ENCODE measurements at regions not wholly inside any gene's neighbourhood (a gene's known extent, or its start where the extent isn't known, plus 50 kb on each side); places are given as distances from the start of the nearest gene placed in this dataset.

- no peak for TF ChIP-seq CHD7 (IDR thresholded peaks at IDR 0.05; ENCODE audit: low read depth, low read length)
- no peak for TF ChIP-seq RBM39 (optimal IDR thresholded peaks at IDR 0.05; ENCODE audit: low read depth, low read length)
- no peak for TF ChIP-seq YY1 (IDR thresholded peaks at IDR 0.05; ENCODE audit: borderline replicate concordance in 1 of 3, control insufficient read depth in 1 of 3, extremely low read depth in 1 of 3, insufficient read depth in 3 of 3, insufficient read length in 1 of 3, insufficient replicate concordance in 2 of 3, low read depth in 1 of 3, low read length in 2 of 3)
- TF ChIP-seq MEIS2 (IDR thresholded peaks at IDR 0.05; ENCODE audit: partially characterized antibody) = no peak
- no peak for TF ChIP-seq ZBTB7A (IDR thresholded peaks at IDR 0.05; ENCODE audit: borderline replicate concordance, control insufficient read depth, low read depth, low read length)
- no peak for TF ChIP-seq PCBP1 (IDR thresholded peaks at IDR 0.05; ENCODE audit: low read depth, low read length, poor library complexity, severe bottlenecking)
- no peak for TF ChIP-seq ZC3H11A (IDR thresholded peaks at IDR 0.05; ENCODE audit: low read depth, low read length)
- no peak for TF ChIP-seq POLR2AphosphoS2 (IDR thresholded peaks at IDR 0.05; ENCODE audit: low read length)
- no peak for TF ChIP-seq ZBTB33 (CRISPR knock-in tag; IDR thresholded peaks at IDR 0.05)
- TF ChIP-seq ZNF347 (CRISPR knock-in tag; IDR thresholded peaks at IDR 0.05; ENCODE audit: low read depth) = no peak
- no peak for TF ChIP-seq HNRNPH1 (optimal IDR thresholded peaks at IDR 0.05; ENCODE audit: low read depth, low read length)
Measured at GRCh38 chr5:176132471-176133288, 105.5 kb upstream of the SIMC1 start (continued).
